ENCODE measurements at regions not wholly inside any gene's neighbourhood (a gene's known extent, or its start where the extent isn't known, plus 50 kb on each side); places are given as distances from the start of the nearest gene placed in this dataset.

DNA sequence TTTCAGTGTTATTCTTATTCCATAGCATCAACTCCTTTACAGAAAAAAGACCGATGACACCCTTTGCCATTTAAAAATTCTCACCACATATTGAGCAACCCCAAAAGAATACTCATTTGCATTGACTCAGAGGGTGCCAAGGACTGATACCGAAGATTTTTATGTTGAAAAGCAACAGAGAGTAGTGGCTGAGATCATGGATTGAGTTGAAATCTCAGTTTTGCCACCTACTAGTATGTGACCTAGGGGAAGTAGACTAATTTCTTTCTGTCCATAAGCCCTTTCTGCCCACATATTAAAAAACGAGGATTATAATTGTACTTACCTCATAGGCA, 313.9 kb upstream of the SATB1 start:
- Histone ChIP-seq H2AFZ (replicated peaks; ENCODE audit: low read length, poor library complexity) (no peak overlapping the region), H3K14ac (replicated peaks; ENCODE audit: low read depth, low read length) (no peak overlapping the region), H3K9ac (ENCODE audit: low read depth, low read length) (no peak overlapping the region), H3K9me3 (ENCODE audit: control insufficient read depth, insufficient read depth, low read length) (peaks cover 6% of the 10 kb centered on the region; the same call in 1 of the 2 replicates), H4K5ac (ENCODE audit: low read depth, low read length) (no peak overlapping the region), H3K23ac (ENCODE audit: low read depth, low read length) (no peak overlapping the region), H3K56ac (ENCODE audit: extremely low read depth, insufficient read depth, low read length) (no peak overlapping the region), H3K9me1 (ENCODE audit: insufficient read depth, low read length) (no peaks in the 10 kb centered on the region), H4K20me1 (ENCODE audit: insufficient read depth, low read length) (no peaks in the 10 kb centered on the region), H3K4me3 (ENCODE audit: insufficient read depth, low read depth, low read length) (no peak overlapping the region), H3K4ac (ENCODE audit: low read depth, low read length) (no peak overlapping the region), H3K79me1 (ENCODE audit: low read depth in 1 of 2, low read length in 2 of 2) (no peaks in the 10 kb centered on the region), H2BK20ac (ENCODE audit: low read depth, low read length) (no peak overlapping the region), H3K18ac (ENCODE audit: low read depth, low read length) (no peak overlapping the region), H3K27ac (ENCODE audit: insufficient read depth, low read length) (no peak overlapping the region), H2BK120ac (ENCODE audit: low read depth, low read length) (no peak overlapping the region), H3K36me3 (ENCODE audit: control insufficient read depth, insufficient read depth, low read length) (no peaks in the 10 kb centered on the region), H2BK5ac (ENCODE audit: low read depth, low read length, poor library complexity, severe bottlenecking) (no peak overlapping the region), H3K4me1 (ENCODE audit: control insufficient read depth, insufficient read depth, low read length) (no peaks in the 10 kb centered on the region), H2AK9ac (replicated peaks; ENCODE audit: low read depth, low read length, poor library complexity) (no peak overlapping the region), H2BK15ac (ENCODE audit: low read depth, low read length) (no peak overlapping the region), H2AK5ac (ENCODE audit: low read depth, low read length) (no peak overlapping the region), H3K4me2 (ENCODE audit: low read depth, low read length) (no peak overlapping the region), H3K27me3 (ENCODE audit: control insufficient read depth, insufficient read depth, low read length) (no peaks in the 10 kb centered on the region), H4K91ac (ENCODE audit: insufficient read depth, low read depth, low read length) (no peak overlapping the region), H4K8ac (ENCODE audit: low read depth in 2 of 2, low read length in 2 of 2) (no peak overlapping the region)
- TF ChIP-seq MAZ (IDR thresholded peaks at IDR 0.05; ENCODE audit: borderline replicate concordance, low read depth, low read length) (no peak), CEBPB (IDR thresholded peaks at IDR 0.05; ENCODE audit: low read depth, low read length) (no peak), FOS (IDR thresholded peaks at IDR 0.05; ENCODE audit: low read depth, low read length) (no peak), RFX5 (IDR thresholded peaks at IDR 0.05; ENCODE audit: low read depth, low read length) (no peak), NFE2L2 (IDR thresholded peaks at IDR 0.05; ENCODE audit: low read depth, low read length) (no peak), POLR2A (IDR thresholded peaks at IDR 0.05; ENCODE audit: low read depth, low read length) (no peak), BHLHE40 (IDR thresholded peaks at IDR 0.05; ENCODE audit: low read depth, low read length) (no peak), CHD1 (IDR thresholded peaks at IDR 0.05; ENCODE audit: low read depth, low read length) (no peak), RCOR1 (IDR thresholded peaks at IDR 0.05; ENCODE audit: insufficient replicate concordance, low read length) (no peak), MXI1 (IDR thresholded peaks at IDR 0.05; ENCODE audit: borderline replicate concordance, low read depth, low read length) (no peak), MAFK (IDR thresholded peaks at IDR 0.05; ENCODE audit: low read depth, low read length) (no peak), RAD21 (IDR thresholded peaks at IDR 0.05; ENCODE audit: low read length) (no peak), USF2 (IDR thresholded peaks at IDR 0.05; ENCODE audit: low read depth, low read length) (no peak), ELK1 (IDR thresholded peaks at IDR 0.05; ENCODE audit: borderline replicate concordance, low read depth, low read length) (no peak), SMC3 (IDR thresholded peaks at IDR 0.05; ENCODE audit: low read depth, low read length) (no peak), CTCF (conservative IDR thresholded peaks at IDR 0.05; ENCODE audit: low read depth, low read length) (no peak)
- POLR2A ChIA-PET (ENCODE audit: unreplicated experiment), result no interaction called here
- intact Hi-C loops (cut with micrococcal nuclease), result no loop called here
- CTCF ChIA-PET, result no interaction called here
- dilution Hi-C loops (cut with HindIII; ENCODE audit: low sequenced_read_pairs, unreplicated experiment), result no loop called here
- BruUV-seq (replicated peaks), result no TSS peak
- WGBS, 2 experiments (ENCODE audit: extremely low coverage in 2 of 2, insufficient read length in 1 of 2), result no CpG with 5 or more reads among the region's 3 CpGs
- DNase-seq (no peak), ATAC-seq (ENCODE audit: low read depth) (no peak)
- in situ Hi-C loops (cut with MboI; ENCODE audit: low sequenced_read_pairs), result no loop called here
